GM18508 (cell line): ENCODE measurements at regions not wholly inside any gene's neighbourhood (a gene's known extent, or its start where the extent isn't known, plus 50 kb on each side); places are given as distances from the start of the nearest gene placed in this dataset.
"Not testable (repeated sequence)": the region's sequence is repeated elsewhere in the genome, so short reads cannot be mapped to it uniquely, and the experiment has no call there.

Source experiments
- ATAC-seq: cut with Tn5 transposase; IDR thresholded peaks from one replicate; pipeline ENCODE4 v1.9.1; 2021; ENCODE audit warnings: moderate number of reproducible peaks; ENCODE audit not compliant: insufficient read depth, unreplicated experiment

- ATAC-seq = no peak
Observed at GRCh38 chr6:84979541-84979940, 215.1 kb upstream of the TBX18 start.

GRCh38 chr6:84977363-84977705, 212.9 kb upstream of the TBX18 start:
- no peak for ATAC-seq

DNA sequence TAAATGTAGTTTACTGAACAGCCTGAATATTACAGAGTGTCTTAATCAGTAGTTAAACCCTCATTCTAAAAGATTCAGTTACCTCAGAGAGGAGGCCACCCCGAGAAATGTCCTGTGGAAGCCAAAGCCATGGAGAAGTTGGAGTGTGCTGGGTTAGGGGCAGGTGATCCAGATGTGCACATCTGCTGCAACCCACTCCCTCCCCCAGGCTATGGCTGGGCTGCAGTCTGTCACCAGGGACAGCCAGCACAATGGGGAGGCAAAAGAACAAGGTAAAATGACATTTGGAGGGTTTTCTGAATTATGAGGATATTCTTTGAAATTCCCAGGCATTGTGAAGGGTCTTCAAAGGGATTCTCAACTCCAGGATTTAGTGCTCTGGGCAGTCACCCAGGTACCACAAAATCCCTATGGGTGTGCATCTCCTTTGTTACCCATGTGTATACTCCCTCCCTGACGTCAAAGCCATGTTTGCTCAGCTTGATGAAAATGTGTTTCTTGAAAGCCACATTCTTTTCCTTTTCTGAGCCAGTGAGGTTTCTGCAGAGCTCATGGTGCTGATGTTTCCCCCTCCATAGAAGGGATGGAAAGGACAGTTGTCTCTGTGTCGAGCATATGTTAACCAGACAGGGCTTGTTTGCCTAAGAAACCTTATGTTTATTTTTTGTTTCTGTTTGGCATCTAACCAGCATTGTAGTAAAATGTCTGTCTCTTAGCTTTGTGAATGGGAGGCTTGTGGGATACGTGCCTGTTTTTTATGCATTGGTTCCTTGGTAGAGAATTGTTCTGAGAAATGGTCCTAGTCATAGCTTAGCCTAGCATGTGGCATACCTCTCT, 212.3 kb upstream of the TBX18 start:
- no peak for ATAC-seq

GRCh38 chr6:84975316-84975715, 210.9 kb upstream of the TBX18 start:
- no peak for ATAC-seq

DNA sequence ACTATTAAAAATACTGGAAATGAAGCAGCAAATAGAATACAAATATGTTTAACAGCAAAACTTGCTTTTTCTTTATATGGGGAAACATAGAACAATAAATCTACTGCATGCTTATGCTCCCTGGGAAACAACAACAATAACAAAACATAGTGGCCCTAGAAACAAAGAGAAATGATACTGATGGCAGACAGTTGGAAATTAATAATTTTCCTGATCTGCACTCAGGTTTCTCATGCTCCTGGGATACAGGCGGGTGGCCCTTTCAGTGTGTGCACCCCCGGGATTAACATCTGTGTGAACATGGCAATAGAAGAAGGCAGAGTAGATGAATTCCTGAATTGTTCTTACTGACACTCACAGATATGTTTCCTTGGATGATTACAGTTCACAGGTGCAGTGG, 209.2 kb upstream of the TBX18 start:
- ATAC-seq = no peak

DNA sequence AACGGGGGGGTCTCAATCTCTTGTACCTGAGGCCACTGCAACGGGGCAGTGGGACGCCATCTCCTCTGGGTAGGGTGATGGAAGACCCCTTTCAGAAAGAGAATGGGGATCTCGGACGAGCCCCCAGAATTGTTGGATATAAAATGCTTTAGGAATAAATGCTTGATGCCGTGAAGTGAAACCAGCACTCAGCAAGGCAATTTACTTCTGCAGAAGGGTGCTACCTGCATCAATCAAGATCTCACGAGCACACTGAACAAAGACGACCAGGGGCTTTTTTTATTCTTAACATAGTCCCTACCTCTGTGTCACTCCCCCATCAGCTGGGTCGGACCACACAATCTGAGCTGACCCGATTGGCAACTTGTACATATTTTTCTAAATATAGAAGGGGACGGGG, 203.6 kb upstream of the TBX18 start:
- ATAC-seq = no peak

GRCh38 chr6:84967389-84967788, 203.0 kb upstream of the TBX18 start:
- no peak for ATAC-seq

GRCh38 chr6:84953111-84953755, 188.8 kb upstream of the TBX18 start:
- ATAC-seq = no peak

DNA sequence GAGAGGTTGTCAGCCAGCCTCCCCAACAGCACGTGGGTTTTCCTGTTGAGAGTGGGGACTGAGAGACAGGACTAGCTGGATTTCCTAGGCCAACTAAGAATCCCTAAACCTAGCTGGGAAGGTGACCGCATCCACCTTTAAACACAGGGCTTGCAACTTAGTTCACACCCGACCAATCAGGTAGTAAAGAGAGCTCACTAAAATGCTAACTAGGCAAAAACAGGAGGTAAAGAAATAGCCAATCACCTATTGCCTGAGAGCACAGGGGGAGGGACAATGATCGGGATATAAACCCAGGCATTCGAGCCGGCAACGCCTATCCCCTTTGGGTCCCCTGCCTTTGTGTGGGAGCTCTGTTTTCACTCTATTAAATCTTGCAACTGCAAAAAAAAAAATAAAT, 180.5 kb upstream of the TBX18 start:
- not testable (repeated sequence) for ATAC-seq

- no peak for ATAC-seq
Observed at GRCh38 chr6:84943905-84944304, 179.5 kb upstream of the TBX18 start.

- ATAC-seq = not testable (repeated sequence)
Observed at GRCh38 chr6:84941609-84942008, 177.2 kb upstream of the TBX18 start.

GRCh38 chr6:84929212-84929611, 164.8 kb upstream of the TBX18 start:
- no peak for ATAC-seq

DNA sequence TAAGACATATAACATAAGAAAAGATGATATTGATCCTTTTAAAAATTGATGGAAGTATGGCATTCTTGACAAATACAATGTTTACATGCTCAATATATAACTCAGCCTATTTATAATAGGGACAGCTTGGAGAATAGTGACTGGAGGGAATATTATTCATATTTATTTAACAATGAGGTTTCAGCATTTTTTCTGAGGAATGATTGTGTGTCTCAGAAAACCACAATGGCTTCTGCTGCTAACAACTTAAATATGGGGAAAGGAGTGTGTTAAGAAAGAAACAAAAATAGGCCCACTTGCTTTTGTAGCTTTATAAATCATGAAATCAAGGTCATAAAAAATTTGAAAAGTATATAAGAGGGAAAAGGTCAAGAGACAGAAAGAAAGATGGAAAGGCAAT, 163.2 kb upstream of the TBX18 start:
- no peak for ATAC-seq

DNA sequence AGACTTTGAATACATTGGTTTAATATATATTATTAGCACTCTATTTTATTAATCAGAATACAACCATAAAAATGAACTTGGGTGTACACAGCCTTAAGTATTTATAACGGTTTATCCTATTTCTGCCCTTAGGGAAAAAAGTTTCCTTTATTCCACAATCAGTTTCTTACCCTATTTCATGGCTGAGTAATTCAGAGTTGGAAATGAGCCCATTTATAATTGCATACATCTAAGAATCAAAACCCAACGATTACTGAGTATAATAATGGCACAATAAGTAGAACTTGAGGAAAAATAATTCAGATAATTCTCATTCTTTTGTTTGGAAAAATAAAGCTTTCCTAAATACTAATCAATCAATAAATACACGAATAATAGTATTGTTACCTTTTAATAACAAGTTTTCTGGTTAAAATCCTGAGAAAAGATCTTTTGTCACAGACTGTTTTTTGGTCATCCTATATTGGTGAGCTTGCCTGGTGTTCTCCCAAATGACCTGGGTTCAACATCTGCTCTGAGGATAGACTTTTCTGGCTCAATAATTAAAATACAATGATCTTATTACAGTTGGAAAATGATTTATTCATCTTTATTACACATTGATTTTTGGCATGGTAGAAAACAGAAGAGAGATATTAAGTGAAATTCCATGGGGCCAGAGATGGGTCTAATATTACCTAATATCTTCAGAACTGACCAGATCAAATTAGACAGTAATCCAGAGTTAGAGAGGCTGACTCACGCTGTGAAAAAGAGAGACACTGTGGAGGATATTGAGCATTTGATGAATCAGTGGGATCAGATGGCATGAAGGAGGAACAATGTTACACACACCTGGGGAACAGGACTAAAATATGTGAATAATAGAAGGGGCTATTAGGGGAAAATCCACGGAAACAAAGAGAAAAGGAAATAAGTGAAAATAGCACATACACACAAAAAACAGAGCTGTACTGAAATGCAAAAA, 162.1 kb upstream of the TBX18 start:
- ATAC-seq = no peak

- no peak for ATAC-seq
Observed at GRCh38 chr6:84921891-84922290, 157.5 kb upstream of the TBX18 start.

- no peak for ATAC-seq
Observed at GRCh38 chr6:84920021-84920420, 155.6 kb upstream of the TBX18 start.

GRCh38 chr6:84916704-84917103, 152.3 kb upstream of the TBX18 start:
- ATAC-seq = no peak

- ATAC-seq = no peak
Observed at GRCh38 chr6:84912472-84913322, 148.3 kb upstream of the TBX18 start.

DNA sequence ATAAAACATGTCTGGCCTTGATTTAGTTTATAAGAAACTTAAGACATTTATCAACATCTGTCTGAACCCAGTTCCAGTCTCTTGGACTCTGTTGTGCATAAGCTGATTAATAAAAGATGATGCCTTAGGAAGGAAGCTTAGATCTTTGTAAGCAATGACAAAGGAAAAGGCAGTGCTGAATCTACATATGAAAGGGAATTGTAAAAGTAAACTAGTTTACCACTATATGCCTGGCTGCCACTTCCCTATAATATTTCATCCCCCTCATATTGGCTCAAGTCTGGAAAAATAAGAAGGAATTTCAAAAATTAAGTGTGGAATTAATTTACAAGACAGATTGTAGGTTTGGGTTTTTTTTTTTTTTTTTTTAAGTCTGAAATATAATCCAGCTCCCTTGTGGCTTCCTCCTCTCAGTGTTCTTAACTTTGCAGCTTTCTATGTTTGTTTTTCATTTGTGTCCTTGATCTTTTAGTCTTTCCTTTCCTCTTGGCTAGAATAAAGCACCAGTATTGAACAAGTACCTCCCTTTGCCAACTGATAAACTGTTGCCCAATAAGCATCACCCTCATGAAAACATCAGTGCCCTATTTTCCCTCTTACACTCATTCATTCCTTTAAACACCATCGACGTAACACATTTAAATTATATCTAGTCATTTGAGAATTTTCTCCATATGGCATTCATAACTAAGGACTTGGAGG, 146.7 kb upstream of the TBX18 start:
- ATAC-seq = no peak
